Muscle layer of duodenum (tissue), 2 donors: ENCODE measurements at regions not wholly inside any gene's neighbourhood (a gene's known extent, or its start where the extent isn't known, plus 50 kb on each side); places are given as distances from the start of the nearest gene placed in this dataset.

Experiments used
- H3K27ac ChIP-seq: one replicate; pipeline ENCODE4 v1.7.0; 2013; ENCODE audit warnings: mild to moderate bottlenecking, low read length
- H3K27me3 ChIP-seq: one replicate; pipeline ENCODE4 v1.7.0; 2013; ENCODE audit warnings: low read depth, mild to moderate bottlenecking, control low read depth, low read length
- H3K36me3 ChIP-seq, 2 donors: one replicate each; pipeline ENCODE4 v1.7.0; 2013; ENCODE audit warnings: low read length in 2 of 2, control low read depth in 1 of 2, mild to moderate bottlenecking in 1 of 2; ENCODE audit not compliant: insufficient read depth in 2 of 2, control insufficient read depth in 1 of 2
- H3K4me1 ChIP-seq, 2 donors: one replicate each; pipeline ENCODE4 v1.7.0; 2013; ENCODE audit warnings: low read length in 2 of 2, mild to moderate bottlenecking in 2 of 2, control low read depth in 1 of 2, moderate library complexity in 1 of 2; ENCODE audit not compliant: insufficient read depth in 2 of 2, control insufficient read depth in 1 of 2
- H3K4me3 ChIP-seq, 2 donors: one replicate each; pipeline ENCODE4 v1.7.0; 2013; ENCODE audit warnings: low read length in 2 of 2, low read depth in 1 of 2, mild to moderate bottlenecking in 1 of 2
- H3K9me3 ChIP-seq, 2 donors: one replicate each; pipeline ENCODE4 v1.7.0; 2013; ENCODE audit warnings: low read length in 2 of 2, control low read depth in 1 of 2, mild to moderate bottlenecking in 1 of 2; ENCODE audit not compliant: control insufficient read depth in 1 of 2
- donor health status: healthy.

DNA sequence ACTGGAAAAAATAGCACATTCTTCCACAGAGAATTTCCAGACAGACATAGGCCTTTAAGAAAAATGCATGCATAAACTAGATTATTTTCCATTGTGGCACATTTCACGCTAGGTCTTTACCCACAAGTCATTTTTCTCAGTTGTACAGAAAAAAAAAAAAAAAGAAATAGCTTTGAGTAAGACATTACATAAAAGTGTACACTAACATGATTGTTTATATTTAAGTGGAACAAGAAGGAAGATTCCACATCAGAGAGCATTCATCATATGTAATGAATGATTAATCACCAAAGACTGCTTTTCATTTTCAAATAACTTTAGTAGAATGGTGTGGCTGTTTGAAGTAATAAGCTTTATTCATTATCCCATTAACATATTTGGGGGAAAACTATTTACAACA is 1270.2 kb upstream of the AGA start:
- Histone ChIP-seq H3K27ac (no peak overlapping the region), H3K36me3 (no peaks in the 10 kb centered on the region), H3K4me3 (no peak overlapping the region), H3K9me3 (no peaks in the 10 kb centered on the region), H3K27me3 (no peaks in the 10 kb centered on the region), H3K4me1 (no peaks in the 10 kb centered on the region)

DNA sequence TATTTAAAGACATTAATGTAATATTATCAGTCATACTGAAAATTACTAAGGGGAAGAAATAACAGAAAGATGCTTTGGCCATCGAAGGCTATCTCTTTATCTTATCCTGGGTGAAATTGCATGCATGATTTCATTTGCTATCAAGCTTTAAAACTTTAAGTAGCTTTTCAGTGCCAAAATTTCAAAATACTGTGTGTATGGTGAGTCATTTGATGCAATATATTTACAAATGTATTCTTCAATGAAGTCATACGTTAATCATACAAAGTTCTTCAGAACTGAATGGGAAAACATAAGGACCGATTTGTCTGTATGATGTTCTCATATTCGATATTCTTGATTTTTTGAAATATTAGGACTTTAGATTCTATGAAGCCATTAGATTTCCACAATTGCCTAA is 1295.8 kb upstream of the AGA start:
- H3K36me3 ChIP-seq: no peaks in the 10 kb centered on the region
- H3K27me3 ChIP-seq: no peaks in the 10 kb centered on the region
- no peaks in the 10 kb centered on the region for H3K4me1 ChIP-seq

GRCh38 chr4:178745203-178745602 is 1303.0 kb upstream of the AGA start:
- no peaks in the 10 kb centered on the region for H3K27me3 ChIP-seq
- no peaks in the 10 kb centered on the region for H3K9me3 ChIP-seq
- H3K4me3 ChIP-seq: no peak overlapping the region
- no peaks in the 10 kb centered on the region for H3K36me3 ChIP-seq
- no peaks in the 10 kb centered on the region for H3K4me1 ChIP-seq
- H3K27ac ChIP-seq: no peak overlapping the region

More for the DNA sequence above, 1295.8 kb upstream of the AGA start:
- H3K4me3 ChIP-seq: no peak overlapping the region
- H3K9me3 ChIP-seq: no peaks in the 10 kb centered on the region
- no peak overlapping the region for H3K27ac ChIP-seq

GRCh38 chr4:178752954-178753525 is 1310.8 kb upstream of the AGA start:
- Histone ChIP-seq H3K4me1 (no peaks in the 10 kb centered on the region), H3K9me3 (no peaks in the 10 kb centered on the region), H3K27ac (no peak overlapping the region), H3K36me3 (no peaks in the 10 kb centered on the region), H3K27me3 (no peaks in the 10 kb centered on the region), H3K4me3 (no peak overlapping the region)

- Histone ChIP-seq H3K27me3 (no peaks in the 10 kb centered on the region), H3K36me3 (no peaks in the 10 kb centered on the region), H3K4me1 (no peaks in the 10 kb centered on the region), H3K27ac (no peak overlapping the region), H3K9me3 (peaks cover 0 to 4% of the 10 kb centered on the region in 2 donors), H3K4me3 (no peak overlapping the region)
Observed at GRCh38 chr4:178778496-178778895, 1336.3 kb upstream of the AGA start.

- H3K9me3 ChIP-seq: no peaks in the 10 kb centered on the region
- no peak overlapping the region for H3K4me3 ChIP-seq
- no peaks in the 10 kb centered on the region for H3K27me3 ChIP-seq
- no peaks in the 10 kb centered on the region for H3K4me1 ChIP-seq
- no peaks in the 10 kb centered on the region for H3K36me3 ChIP-seq
- no peak overlapping the region for H3K27ac ChIP-seq
Observed at GRCh38 chr4:178781779-178782178, 1339.5 kb upstream of the AGA start.

GRCh38 chr4:178784491-178784890 is 1342.3 kb upstream of the AGA start:
- Histone ChIP-seq H3K36me3 (no peaks in the 10 kb centered on the region), H3K4me3 (no peak overlapping the region), H3K9me3 (no peaks in the 10 kb centered on the region), H3K4me1 (no peaks in the 10 kb centered on the region), H3K27ac (no peak overlapping the region), H3K27me3 (no peaks in the 10 kb centered on the region)

GRCh38 chr4:178789279-178789678 is 1347.0 kb upstream of the AGA start:
- H3K4me1 ChIP-seq: no peaks in the 10 kb centered on the region
- no peaks in the 10 kb centered on the region for H3K9me3 ChIP-seq
- H3K36me3 ChIP-seq: no peaks in the 10 kb centered on the region
- no peaks in the 10 kb centered on the region for H3K27me3 ChIP-seq
- H3K27ac ChIP-seq: no peak overlapping the region
- no peak overlapping the region for H3K4me3 ChIP-seq

DNA sequence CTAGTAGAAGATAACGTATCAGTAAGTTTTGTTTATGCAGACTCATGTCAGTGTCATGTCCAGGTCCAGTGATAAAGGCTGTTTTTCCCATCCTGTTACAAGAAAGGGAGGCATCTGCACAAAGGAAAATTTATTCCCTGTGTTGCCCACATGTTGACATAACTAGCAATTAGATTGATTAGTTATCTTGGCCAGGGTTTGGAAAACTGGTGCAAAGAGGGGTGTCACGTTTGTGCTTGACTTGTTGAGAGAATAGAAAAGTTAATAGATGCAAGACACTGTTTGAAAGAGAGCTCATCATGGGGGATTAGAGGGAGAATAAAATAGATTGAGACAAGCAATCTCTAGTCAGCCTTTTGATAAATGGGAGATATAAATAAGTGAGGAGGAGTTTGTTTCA is 1357.0 kb upstream of the AGA start:
- Histone ChIP-seq H3K4me3 (no peak overlapping the region), H3K27me3 (no peaks in the 10 kb centered on the region), H3K9me3 (no peaks in the 10 kb centered on the region), H3K36me3 (no peaks in the 10 kb centered on the region), H3K27ac (no peak overlapping the region), H3K4me1 (no peaks in the 10 kb centered on the region)

DNA sequence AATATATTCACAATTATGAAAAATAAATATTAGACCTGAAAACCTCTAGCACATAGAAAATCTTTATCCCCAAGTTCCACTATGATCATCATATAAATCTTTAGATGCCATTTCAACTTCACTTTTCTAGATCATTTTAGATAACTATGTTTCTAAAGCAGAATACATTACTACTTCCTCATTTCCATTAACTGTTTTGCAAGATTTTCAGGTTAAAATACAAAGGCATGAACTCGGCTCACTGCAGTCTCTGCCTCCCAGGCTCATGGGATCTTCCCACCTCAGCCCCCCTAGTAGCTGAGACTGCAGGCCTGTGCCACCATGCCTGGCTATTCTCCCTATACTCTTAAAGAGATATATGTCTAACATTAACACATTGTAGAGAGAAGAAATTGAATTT is 1365.9 kb upstream of the AGA start:
- Histone ChIP-seq H3K4me1 (no peaks in the 10 kb centered on the region), H3K27me3 (no peaks in the 10 kb centered on the region), H3K36me3 (no peaks in the 10 kb centered on the region), H3K27ac (no peak overlapping the region), H3K9me3 (no peaks in the 10 kb centered on the region), H3K4me3 (no peak overlapping the region)

- Histone ChIP-seq H3K4me1 (no peaks in the 10 kb centered on the region), H3K27me3 (no peaks in the 10 kb centered on the region), H3K27ac (no peak overlapping the region), H3K9me3 (no peaks in the 10 kb centered on the region), H3K36me3 (no peaks in the 10 kb centered on the region), H3K4me3 (no peak overlapping the region)
Observed at GRCh38 chr4:178809921-178810320, 1367.7 kb upstream of the AGA start.

DNA sequence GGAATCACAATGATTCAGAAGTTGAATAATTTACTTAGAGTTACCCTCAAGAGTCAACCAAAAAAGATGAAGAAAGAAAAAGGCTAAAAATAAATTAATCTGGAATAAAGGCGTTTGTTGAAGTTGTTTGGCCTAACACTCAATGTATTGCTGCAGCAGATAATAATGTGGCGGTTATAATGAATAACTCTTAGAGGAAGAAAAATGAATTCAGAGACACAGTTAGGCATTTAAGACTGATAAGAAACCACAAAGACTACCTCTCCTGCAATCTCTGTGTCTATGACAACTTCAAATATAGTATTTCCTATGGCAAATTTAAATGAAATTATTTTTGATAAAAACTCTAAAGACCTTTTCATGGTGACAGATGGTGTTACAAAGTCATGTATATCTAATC is 1369.1 kb upstream of the AGA start:
- no peaks in the 10 kb centered on the region for H3K9me3 ChIP-seq
- H3K4me1 ChIP-seq: no peaks in the 10 kb centered on the region
- no peaks in the 10 kb centered on the region for H3K36me3 ChIP-seq
- no peaks in the 10 kb centered on the region for H3K27me3 ChIP-seq
- H3K4me3 ChIP-seq: no peak overlapping the region
- H3K27ac ChIP-seq: no peak overlapping the region
